K562 (cell line): ENCODE measurements at regions not wholly inside any gene's neighbourhood (a gene's known extent, or its start where the extent isn't known, plus 50 kb on each side); places are given as distances from the start of the nearest gene placed in this dataset.

Experiments used
- ATAC-seq: fragments of 200-7000 bp; cut with Tn5 transposase; 3 replicates; pipeline ENCODE4 v1.9.1; 2020; ENCODE audit warnings: moderate library complexity
- BruUV-seq: library from RNA; stranded (reverse); fragments of 400-500 nt; replicated peaks from 2 replicates; lab custom pipeline; 2021; lab: Mats Ljungman, UMichigan
- CTCF ChIA-PET: fragments of 300-600 bp; formaldehyde crosslinking; extraction: SDS; loops from one replicate; lab custom pipeline; 2021; ENCODE audit warnings: low intra/inter-chr PET ratio; lab: Yijun Ruan, JAX
- POLR2A ChIA-PET: fragments of 300-600, 350-650 bp; sonication (Branson Sonifier 250); formaldehyde crosslinking; extraction: SDS; loops from one replicate; lab custom pipeline; 2021; ENCODE audit warnings: antibody characterized with exemption, inconsistent platforms; lab: Yijun Ruan, JAX
- DNase-seq, 4 experiments: peaks; one replicate each; pipeline versions ENCODE4 v3.0.0 to v3.0.0-alpha.2; 2011 to 2018; ENCODE audit warnings: low spot score in 3 of 4, mixed read lengths in 3 of 4; ENCODE audit errors: extremely low read depth in 1 of 4
- FAIRE-seq: peaks from 2 replicates; lab custom pipeline; 2011; peaks lifted over from hg19 to GRCh38; lab: Jason Lieb, UNC
- H2AFZ ChIP-seq: 2 replicates; pipeline ENCODE4 v1.6.0; 2011; ENCODE audit warnings: low read depth, low read length, control low read depth, inconsistent platforms
- H3K27ac ChIP-seq: fragments of 200-600 bp; 3 replicates; pipeline ENCODE4 v1.8.0; 2011; ENCODE audit warnings: low read depth, mild to moderate bottlenecking, control low read depth, inconsistent platforms, low read length, moderate library complexity, mixed read lengths; ENCODE audit errors: extremely low read depth
- H3K27me3 ChIP-seq, 2 experiments: fragments of 300-600 bp in 1 of 2; 2 replicates in 1 of 2; 3 replicates in 1 of 2; pipeline versions ENCODE4 v1.6.0 to v1.8.0; 2011; ENCODE audit warnings: inconsistent platforms in 2 of 2, low read length in 2 of 2, mild to moderate bottlenecking in 1 of 2, mixed read lengths in 1 of 2, moderate library complexity in 1 of 2; ENCODE audit not compliant: control insufficient read depth in 2 of 2, insufficient read depth in 2 of 2
- H3K36me3 ChIP-seq: fragments of 300-600 bp; 3 replicates; pipeline ENCODE4 v1.8.0; 2011; ENCODE audit warnings: mild to moderate bottlenecking, low read length, inconsistent platforms; ENCODE audit not compliant: control insufficient read depth, insufficient read depth
- H3K4me1 ChIP-seq, 2 experiments: fragments of 200-600 bp in 1 of 2; replicated peaks in 1 of 2; 2 replicates in 1 of 2; 3 replicates in 1 of 2; pipeline versions ENCODE4 v1.5.1 to v1.8.0; 2011; ENCODE audit warnings: inconsistent platforms in 2 of 2, low read length in 2 of 2, mild to moderate bottlenecking in 1 of 2, mixed read lengths in 1 of 2, moderate library complexity in 1 of 2; ENCODE audit not compliant: control insufficient read depth in 2 of 2, insufficient read depth in 2 of 2
- H3K4me2 ChIP-seq: 2 replicates; pipeline ENCODE4 v1.6.1; 2011; ENCODE audit warnings: low read length, control low read depth, inconsistent platforms, mixed read lengths; ENCODE audit not compliant: insufficient read depth
- H3K4me3 ChIP-seq: fragments of 200-600 bp; sonication (generic), shearing (Covaris generic); 2 replicates; pipeline ENCODE4 v1.5.1; 2016; ENCODE audit warnings: control low read depth, inconsistent platforms
- H3K79me2 ChIP-seq: fragments of 200-600 bp; 3 replicates; pipeline ENCODE4 v1.8.0; 2011; ENCODE audit warnings: low read length, inconsistent platforms; ENCODE audit not compliant: control insufficient read depth, insufficient read depth
- H3K9ac ChIP-seq, 2 experiments: 2 replicates each; pipeline versions ENCODE4 v1.6.0 to v1.6.1; 2011; ENCODE audit warnings: low read depth in 2 of 2, low read length in 2 of 2, control low read depth in 1 of 2, inconsistent platforms in 1 of 2, mild to moderate bottlenecking in 1 of 2, mixed read lengths in 1 of 2; ENCODE audit not compliant: insufficient read depth in 1 of 2
- H3K9me1 ChIP-seq: one replicate; pipeline ENCODE4 v1.6.0; 2011; ENCODE audit warnings: inconsistent platforms, mild to moderate bottlenecking, low read length, moderate library complexity; ENCODE audit not compliant: control insufficient read depth, insufficient read depth
- H3K9me3 ChIP-seq: replicated peaks from 2 replicates; pipeline ENCODE4 v1.5.1; 2011; ENCODE audit warnings: low read depth, low read length, inconsistent platforms; ENCODE audit not compliant: control insufficient read depth, insufficient read depth
- H4K20me1 ChIP-seq: replicated peaks from 2 replicates; pipeline ENCODE4 v1.6.1; 2011; ENCODE audit warnings: low read length, inconsistent platforms, mixed read lengths; ENCODE audit not compliant: control insufficient read depth, insufficient read depth
- BMI1 ChIP-seq: fragments of 150-350 bp; IDR thresholded peaks from 2 replicates; pipeline ENCODE4 v1.6.1; 2014; ENCODE audit warnings: low read length
- CTCF ChIP-seq, 3 experiments: IDR thresholded peaks in 2 of 3; conservative IDR thresholded peaks in 1 of 3; 2 replicates each; pipeline ENCODE4 v1.5.1; 2011 to 2012; ENCODE audit warnings: low read length in 3 of 3, mild to moderate bottlenecking in 3 of 3, control low read depth in 2 of 3, improper control_type of control experiment in 1 of 3, inconsistent platforms in 1 of 3, low read depth in 1 of 3, mixed read lengths in 1 of 3, moderate library complexity in 1 of 3; ENCODE audit not compliant: insufficient read depth in 2 of 3
- E2F4 ChIP-seq: sonication (generic); formaldehyde crosslinking; IDR thresholded peaks from 2 replicates; pipeline ENCODE4 v1.8.0; 2022; ENCODE audit warnings: mild to moderate bottlenecking, low read depth, missing genetic modification reagents
- KHSRP ChIP-seq: fragments of 450-650 bp; IDR thresholded peaks from 2 replicates; pipeline ENCODE4 v1.6.1; 2017
- NR3C1 ChIP-seq: sonication (generic); formaldehyde crosslinking; IDR thresholded peaks from 2 replicates; pipeline ENCODE4 v1.8.1; 2022; ENCODE audit warnings: missing genetic modification reagents
- PBX2 ChIP-seq, 2 experiments: IDR thresholded peaks in 1 of 2; conservative IDR thresholded peaks in 1 of 2; 2 replicates each; pipeline ENCODE4 v1.6.1; 2016; ENCODE audit warnings: low read depth in 2 of 2, mild to moderate bottlenecking in 1 of 2, missing compliant biosample characterization in 1 of 2, missing genetic modification characterization in 1 of 2, moderate library complexity in 1 of 2
- POLR2AphosphoS2 ChIP-seq: IDR thresholded peaks from 2 replicates; pipeline ENCODE4 v1.6.1; 2012; ENCODE audit warnings: low read length, improper control_type of control experiment
- PTRF ChIP-seq: fragments of 450-650 bp; IDR thresholded peaks from 2 replicates; pipeline ENCODE4 v1.6.1; 2016; ENCODE audit warnings: mild to moderate bottlenecking, missing genetic modification characterization, missing compliant biosample characterization
- RAD21 ChIP-seq, 2 experiments: fragments of 250-450 bp in 1 of 2; fragments of 450-650 bp in 1 of 2; sonication (Bioruptor Pico) in 1 of 2; formaldehyde crosslinking in 1 of 2; IDR thresholded peaks in 1 of 2; conservative IDR thresholded peaks in 1 of 2; 2 replicates each; pipeline versions ENCODE4 v1.4.0 to v1.8.0; 2020 to 2022; ENCODE audit warnings: mild to moderate bottlenecking in 2 of 2, moderate library complexity in 1 of 2
- SNAPC5 ChIP-seq: fragments of 250-450 bp; sonication (Bioruptor Pico); IDR thresholded peaks from 2 replicates; pipeline ENCODE4 v1.8.0; 2021; ENCODE audit warnings: moderate library complexity, mild to moderate bottlenecking, inconsistent platforms
- THRA ChIP-seq: fragments of 450-650 bp; IDR thresholded peaks from 2 replicates; pipeline ENCODE4 v1.6.1; 2017; ENCODE audit warnings: mild to moderate bottlenecking, moderate library complexity
- ZBTB9 ChIP-seq: fragments of 450-650 bp; formaldehyde crosslinking; IDR thresholded peaks from 2 replicates; pipeline ENCODE4 v1.4.0; 2020; ENCODE audit warnings: mild to moderate bottlenecking, moderate library complexity
- in situ Hi-C: fragments of 300-500 bp; cut with MboI; formaldehyde crosslinking; loops from 4 replicates; pipeline ENCODE4 v1.15.0; 2018; ENCODE audit warnings: inconsistent platforms, mixed read lengths
- intact Hi-C: fragments of 100-400 bp; cut with micrococcal nuclease; formaldehyde crosslinking; loops from 2 replicates; pipeline ENCODE4 v1.14.2; 2022

- DNase-seq, result peak; percentile 60 to 66 (median 60)
- ChIA-PET CTCF (no interaction called here), POLR2A (interaction anchor here (0.9 kb wide), 1 partner anchor 12 kb away, joined by 3 read pairs; no protein-coding TSS in a partner anchor)
- TF ChIP-seq NR3C1, result no peak
- TF ChIP-seq BMI1, result no peak
- peak; percentile 60 to 83 (median 70) for TF ChIP-seq CTCF (IDR thresholded peaks at IDR 0.05 in 2 of 3, conservative IDR thresholded peaks at IDR 0.05 in 1 of 3; ENCODE audit: insufficient read depth in 2 of 3, low read depth in 1 of 3, low read length in 3 of 3)
- no peak for TF ChIP-seq POLR2AphosphoS2
- no peak for TF ChIP-seq PTRF (tag)
- TF ChIP-seq THRA, result no peak
- no peak for TF ChIP-seq E2F4
- no peak for TF ChIP-seq PBX2 (CRISPR knock-in tag; IDR thresholded peaks at IDR 0.05; ENCODE audit: low read depth)
- no peak for TF ChIP-seq PBX2 (tag; conservative IDR thresholded peaks at IDR 0.05; ENCODE audit: low read depth)
- no peak for TF ChIP-seq SNAPC5 (CRISPR knock-in tag)
- peak; percentile 21 to 53; a peak in 3 of 4 replicates for TF ChIP-seq RAD21 (CRISPR knock-in tag; conservative IDR thresholded peaks at IDR 0.05 in 1 of 2, IDR thresholded peaks at IDR 0.05 in 1 of 2)
- no peak for TF ChIP-seq ZBTB9
- no peak for TF ChIP-seq KHSRP
Measured at GRCh38 chr7:117993377-117994003, 120.2 kb upstream of the CTTNBP2 start.

More at GRCh38 chr7:117993377-117994003, 120.2 kb upstream of the CTTNBP2 start:
- no peaks in the 10 kb centered on the region for H4K20me1 ChIP-seq
- H3K4me1 ChIP-seq, result no peaks in the 10 kb centered on the region
- H3K27me3 ChIP-seq, result no peaks in the 10 kb centered on the region
- H3K4me3 ChIP-seq, result no peak overlapping the region
- H3K36me3 ChIP-seq, result no peaks in the 10 kb centered on the region
- in situ Hi-C loops (no loop called here), intact Hi-C loops (no loop called here)
- FAIRE-seq (peak; percentile 88), ATAC-seq (peak; percentile 98)
- H3K79me2 ChIP-seq, result no peaks in the 10 kb centered on the region
- H3K9me3 ChIP-seq, result no peaks in the 10 kb centered on the region
- H3K27ac ChIP-seq, result no peak overlapping the region
- no peak overlapping the region for H2AFZ ChIP-seq
- no TSS peak for BruUV-seq
- no peak overlapping the region for H3K4me2 ChIP-seq
- H3K9ac ChIP-seq, result no peak overlapping the region
- H3K9me1 ChIP-seq, result no peaks in the 10 kb centered on the region
